ENCODE measurements at regions not wholly inside any gene's neighbourhood (a gene's known extent, or its start where the extent isn't known, plus 50 kb on each side); places are given as distances from the start of the nearest gene placed in this dataset.
A peak's percentile ranks its signal among the peaks of the same experiment; 100 is the strongest.

GRCh38 chr20:52619671-52620070 is 352.5 kb upstream of the TSHZ2 start:
- no peak overlapping the region for H2AFZ ChIP-seq (ENCODE audit: low read length)
- H3K36me3 ChIP-seq (replicated peaks; ENCODE audit: insufficient read depth, low read length): no peaks in the 10 kb centered on the region
- H3K27ac ChIP-seq (ENCODE audit: low read length): no peak overlapping the region
- H3K9ac ChIP-seq (ENCODE audit: low read length): no peak overlapping the region
- DNase-seq: no peak
- no peaks in the 10 kb centered on the region for H3K9me3 ChIP-seq (replicated peaks; ENCODE audit: insufficient read depth, low read length)
- H4K20me1 ChIP-seq (ENCODE audit: insufficient read depth, low read length): no peaks in the 10 kb centered on the region
- H3K79me2 ChIP-seq (ENCODE audit: low read length): no peaks in the 10 kb centered on the region
- TF ChIP-seq EZH2phosphoT487 (IDR thresholded peaks at IDR 0.05; ENCODE audit: low read length): no peak
- no peak for TF ChIP-seq CTCF (IDR thresholded peaks at IDR 0.05; ENCODE audit: low read length)
- TF ChIP-seq EZH2 (optimal IDR thresholded peaks at IDR 0.05; ENCODE audit: low read depth, low read length): no peak
- H3K9me2 ChIP-seq (replicated peaks; ENCODE audit: insufficient read depth, low read length): no peaks in the 10 kb centered on the region
- H3K4me2 ChIP-seq (ENCODE audit: low read depth, low read length): no peak overlapping the region
- no peaks in the 10 kb centered on the region for H3K27me3 ChIP-seq (replicated peaks; ENCODE audit: insufficient read depth, low read length)
- H3K4me3 ChIP-seq (ENCODE audit: low read length): no peak overlapping the region
- no peaks in the 10 kb centered on the region for H3K4me1 ChIP-seq (ENCODE audit: low read length)
- no peaks in the 10 kb centered on the region for H3F3A ChIP-seq (ENCODE audit: insufficient read depth, low read length)

- H3K4me3 ChIP-seq (ENCODE audit: low read length): no peak overlapping the region
- no peaks in the 10 kb centered on the region for H3K36me3 ChIP-seq (replicated peaks; ENCODE audit: insufficient read depth, low read length)
- no peaks in the 10 kb centered on the region for H4K20me1 ChIP-seq (ENCODE audit: insufficient read depth, low read length)
- no peak for TF ChIP-seq CTCF (IDR thresholded peaks at IDR 0.05; ENCODE audit: low read length)
- TF ChIP-seq EZH2phosphoT487 (IDR thresholded peaks at IDR 0.05; ENCODE audit: low read length): no peak
- no peak for TF ChIP-seq EZH2 (optimal IDR thresholded peaks at IDR 0.05; ENCODE audit: low read depth, low read length)
- H3K9ac ChIP-seq (ENCODE audit: low read length): no peak overlapping the region
- no peaks in the 10 kb centered on the region for H3K79me2 ChIP-seq (ENCODE audit: low read length)
- H3K4me2 ChIP-seq (ENCODE audit: low read depth, low read length): no peak overlapping the region
- H3K9me2 ChIP-seq (replicated peaks; ENCODE audit: insufficient read depth, low read length): no peaks in the 10 kb centered on the region
- peak; percentile 41 for DNase-seq
- H3K9me3 ChIP-seq (replicated peaks; ENCODE audit: insufficient read depth, low read length): no peaks in the 10 kb centered on the region
- H3K4me1 ChIP-seq (ENCODE audit: low read length): no peaks in the 10 kb centered on the region
- no peak overlapping the region for H3K27ac ChIP-seq (ENCODE audit: low read length)
- no peaks in the 10 kb centered on the region for H3K27me3 ChIP-seq (replicated peaks; ENCODE audit: insufficient read depth, low read length)
- H3F3A ChIP-seq (ENCODE audit: insufficient read depth, low read length): no peaks in the 10 kb centered on the region
- no peak overlapping the region for H2AFZ ChIP-seq (ENCODE audit: low read length)
Measured at GRCh38 chr20:52619101-52619500, 353.1 kb upstream of the TSHZ2 start.

GRCh38 chr20:52616629-52617028 is 355.5 kb upstream of the TSHZ2 start:
- no peaks in the 10 kb centered on the region for H3K79me2 ChIP-seq (ENCODE audit: low read length)
- no peak overlapping the region for H3K4me3 ChIP-seq (ENCODE audit: low read length)
- H3F3A ChIP-seq (ENCODE audit: insufficient read depth, low read length): no peaks in the 10 kb centered on the region
- no peaks in the 10 kb centered on the region for H4K20me1 ChIP-seq (ENCODE audit: insufficient read depth, low read length)
- no peaks in the 10 kb centered on the region for H3K36me3 ChIP-seq (replicated peaks; ENCODE audit: insufficient read depth, low read length)
- TF ChIP-seq CTCF (IDR thresholded peaks at IDR 0.05; ENCODE audit: low read length): no peak
- no peaks in the 10 kb centered on the region for H3K4me1 ChIP-seq (ENCODE audit: low read length)
- H3K9me2 ChIP-seq (replicated peaks; ENCODE audit: insufficient read depth, low read length): no peaks in the 10 kb centered on the region
- no peaks in the 10 kb centered on the region for H3K27me3 ChIP-seq (replicated peaks; ENCODE audit: insufficient read depth, low read length)
- no peak overlapping the region for H2AFZ ChIP-seq (ENCODE audit: low read length)
- DNase-seq: no peak
- H3K9me3 ChIP-seq (replicated peaks; ENCODE audit: insufficient read depth, low read length): no peaks in the 10 kb centered on the region
- H3K9ac ChIP-seq (ENCODE audit: low read length): no peak overlapping the region
- H3K4me2 ChIP-seq (ENCODE audit: low read depth, low read length): no peak overlapping the region
- H3K27ac ChIP-seq (ENCODE audit: low read length): no peak overlapping the region

Data from MM.1S (cell line).